GM12873 (cell line): ENCODE measurements at regions not wholly inside any gene's neighbourhood (a gene's known extent, or its start where the extent isn't known, plus 50 kb on each side); places are given as distances from the start of the nearest gene placed in this dataset.

Experiments used
- CTCF ChIP-seq: IDR thresholded peaks from 2 replicates; pipeline ENCODE4 v1.5.1; 2012; ENCODE audit warnings: low read depth, mild to moderate bottlenecking, moderate library complexity, low read length, control low read depth; ENCODE audit not compliant: insufficient read depth; ENCODE audit errors: missing control alignments

GRCh38 chr4:156665780-156666366 is 305.7 kb downstream of the PDGFC start:
- no peak for TF ChIP-seq CTCF

DNA sequence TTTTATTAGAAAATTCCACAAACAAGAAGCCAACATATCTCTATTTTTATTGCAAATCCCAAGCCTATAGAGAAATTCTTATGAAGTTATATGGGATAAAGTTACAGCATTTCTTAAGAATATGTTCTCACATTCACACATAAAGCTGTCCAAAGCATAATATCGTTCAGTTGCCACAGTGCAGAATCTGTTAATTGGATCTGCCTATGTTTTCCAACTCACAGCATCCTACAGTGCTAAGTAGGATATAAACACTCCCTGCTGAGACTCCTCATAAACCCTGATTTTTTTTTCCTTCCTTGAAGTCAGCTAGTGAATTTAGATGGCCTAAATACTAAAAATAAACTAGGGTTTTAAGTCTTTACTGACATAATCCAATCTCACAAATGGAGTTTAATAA is 307.9 kb downstream of the PDGFC start:
- no peak for TF ChIP-seq CTCF

GRCh38 chr4:156662921-156663320 is 308.7 kb downstream of the PDGFC start:
- TF ChIP-seq CTCF, result no peak

DNA sequence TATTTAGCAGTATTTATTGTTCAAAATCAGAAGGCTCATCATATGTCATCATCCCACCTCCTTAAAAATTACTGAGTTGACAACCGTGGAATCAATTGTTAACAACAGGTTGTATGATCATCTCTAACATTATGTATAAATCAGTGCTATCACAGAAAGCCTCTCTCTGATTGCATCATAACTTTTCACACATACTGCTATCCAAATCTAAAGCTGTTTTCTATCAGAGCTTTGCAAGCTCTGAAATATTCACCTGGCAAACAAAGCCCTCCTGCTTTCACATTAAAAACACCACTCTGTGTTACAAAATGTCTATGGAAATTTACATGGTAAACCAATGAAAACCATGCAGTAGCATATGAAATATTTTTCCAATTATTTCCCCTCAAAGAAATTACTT is 310.0 kb downstream of the PDGFC start:
- no peak for TF ChIP-seq CTCF

DNA sequence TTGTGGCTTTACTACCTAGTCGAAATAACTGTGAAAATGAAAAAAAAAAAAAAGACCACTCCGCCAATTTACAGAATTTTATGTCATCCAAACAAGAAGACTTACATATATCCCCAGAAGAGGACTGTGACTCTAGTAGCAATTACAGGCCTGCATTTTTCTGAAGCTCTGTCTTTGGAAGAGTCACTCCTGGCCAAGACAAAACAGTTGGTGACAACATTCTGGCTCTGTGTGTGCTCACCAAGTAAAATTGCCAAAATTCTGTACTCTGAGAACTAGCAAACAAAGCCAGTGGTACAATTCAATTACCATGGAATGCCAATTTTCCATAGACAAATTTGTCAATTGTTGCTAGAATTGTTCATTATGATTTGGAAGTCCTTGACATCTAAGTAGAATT is 311.1 kb downstream of the PDGFC start:
- TF ChIP-seq CTCF, result no peak

DNA sequence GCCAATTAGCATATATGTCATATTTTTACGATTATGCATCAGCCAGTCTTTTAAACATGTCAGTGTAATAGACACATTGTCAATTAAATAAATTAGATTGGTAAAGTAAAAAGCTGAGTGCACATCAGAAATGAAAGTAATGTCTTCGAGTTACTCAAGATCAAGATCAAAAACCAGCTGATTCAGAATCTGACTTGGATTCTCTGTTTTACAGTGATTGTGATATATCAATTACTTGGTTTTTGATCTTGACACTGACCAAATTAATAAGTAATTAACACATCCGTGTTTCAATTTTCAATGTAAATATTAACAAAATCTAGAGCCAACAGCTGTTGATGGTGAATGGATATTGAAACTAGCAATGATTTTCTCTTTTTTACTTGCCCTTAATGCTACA is 311.6 kb downstream of the PDGFC start:
- TF ChIP-seq CTCF, result no peak

DNA sequence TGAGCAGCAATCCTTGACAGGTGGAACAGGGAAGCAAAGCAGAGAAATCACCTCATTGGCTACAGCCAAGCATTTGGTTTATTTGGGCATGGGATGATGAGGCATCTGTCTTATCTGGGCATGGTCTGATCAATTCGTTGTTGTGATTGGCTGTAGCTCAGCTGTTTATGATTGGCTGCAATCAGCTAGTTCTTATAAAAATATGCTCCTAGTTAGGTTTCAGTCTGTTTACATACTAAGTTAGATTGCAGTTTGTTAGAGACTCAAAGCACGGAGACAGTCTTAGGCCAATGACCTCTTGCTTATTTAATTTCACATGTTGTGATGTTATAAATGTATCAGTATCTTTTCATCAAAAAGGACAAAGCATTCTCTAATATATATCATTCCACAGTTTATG is 312.0 kb downstream of the PDGFC start:
- TF ChIP-seq CTCF, result no peak

DNA sequence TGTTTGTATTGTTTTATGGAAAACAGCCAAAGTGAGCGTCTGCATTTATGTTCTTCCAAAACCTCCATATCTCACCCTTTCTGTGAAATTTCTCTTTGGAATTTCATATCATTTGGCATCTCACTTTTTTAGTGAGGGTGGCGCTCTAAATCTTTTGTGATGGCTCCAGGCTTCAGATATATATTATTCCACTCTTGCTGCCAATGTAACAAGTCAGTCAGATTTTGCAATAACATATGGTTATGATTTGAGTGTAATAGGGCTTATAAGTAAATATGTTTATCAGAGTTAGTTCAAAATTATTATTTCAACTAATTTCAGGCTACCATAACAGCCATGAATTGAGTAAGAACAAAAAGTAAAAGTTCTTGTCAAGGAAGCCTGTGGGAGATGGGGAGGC is 314.7 kb downstream of the PDGFC start:
- no peak for TF ChIP-seq CTCF
